ENCODE measurements at regions not wholly inside any gene's neighbourhood (a gene's known extent, or its start where the extent isn't known, plus 50 kb on each side); places are given as distances from the start of the nearest gene placed in this dataset.
"Not testable (repeated sequence)": the region's sequence is repeated elsewhere in the genome, so short reads cannot be mapped to it uniquely, and the experiment has no call there.

GRCh38 chr6:28585335-28585734 is 59.7 kb downstream of the GPX5 start:
- DNase-seq: no peak

GRCh38 chr6:28586324-28586723 is 60.6 kb downstream of the GPX5 start:
- no peak for DNase-seq

- peak; percentile 76 for DNase-seq
These were observed 61.5 kb downstream of the GPX5 start for GRCh38 chr6:28586962-28587745.

GRCh38 chr6:28587746-28588075 is 62.0 kb downstream of the GPX5 start:
- DNase-seq: no peak

GRCh38 chr6:28588666-28589065 is 63.0 kb downstream of the GPX5 start:
- DNase-seq: no peak

- peak; percentile 69 for DNase-seq
These were observed 63.7 kb downstream of the GPX5 start for GRCh38 chr6:28589234-28589956.

GRCh38 chr6:28589957-28590349 is 64.3 kb downstream of the GPX5 start:
- no peak for DNase-seq

GRCh38 chr6:28597217-28597835 is 71.6 kb downstream of the GPX5 start:
- DNase-seq: peak; percentile 58

- DNase-seq: no peak
These were observed 72.4 kb downstream of the GPX5 start for GRCh38 chr6:28597924-28598722.

GRCh38 chr6:28598757-28599686 is 73.3 kb downstream of the GPX5 start:
- no peak for DNase-seq

- no peak for DNase-seq
These were observed 74.6 kb downstream of the GPX5 start for GRCh38 chr6:28600245-28600644.

- no peak for DNase-seq
These were observed 78.2 kb downstream of the GPX5 start for GRCh38 chr6:28603891-28604290.

- peak; percentile 78 for DNase-seq
These were observed 81.0 kb downstream of the GPX5 start for GRCh38 chr6:28606424-28607391.

GRCh38 chr6:28607990-28608389 is 82.3 kb downstream of the GPX5 start:
- DNase-seq: no peak

- no peak for DNase-seq
These were observed 84.0 kb downstream of the GPX5 start for GRCh38 chr6:28609672-28610071.

GRCh38 chr6:28615616-28615954 is 89.9 kb downstream of the GPX5 start:
- no peak for DNase-seq

- DNase-seq: no peak
These were observed 90.5 kb downstream of the GPX5 start for GRCh38 chr6:28615955-28616747.

GRCh38 chr6:28618898-28619555 is 93.3 kb downstream of the GPX5 start:
- DNase-seq: no peak

GRCh38 chr6:28621268-28621667 is 95.6 kb downstream of the GPX5 start:
- not testable (repeated sequence) for DNase-seq

GRCh38 chr6:28623242-28623641 is 97.6 kb downstream of the GPX5 start:
- not testable (repeated sequence) for DNase-seq
